SK-N-SH (cell line): ENCODE measurements at regions not wholly inside any gene's neighbourhood (a gene's known extent, or its start where the extent isn't known, plus 50 kb on each side); places are given as distances from the start of the nearest gene placed in this dataset.

Source experiments
- CTCF ChIA-PET: fragments of 300-600, 350-600 bp; formaldehyde crosslinking; extraction: SDS; loops from one replicate; lab custom pipeline; 2021; lab: Yijun Ruan, JAX
- POLR2A ChIA-PET: fragments of 350-600 bp; sonication (Branson Sonifier 250); formaldehyde crosslinking; extraction: SDS; loops from one replicate; lab custom pipeline; 2020; ENCODE audit warnings: antibody characterized with exemption, inconsistent platforms; lab: Yijun Ruan, JAX
- DNase-seq: peaks from one replicate; pipeline ENCODE4 v3.0.0; 2012
- H2AFZ ChIP-seq: fragments of 200-600 bp; sonication (generic); 2 replicates; pipeline ENCODE4 v1.8.1; 2016; ENCODE audit warnings: antibody characterized with exemption, mild to moderate bottlenecking, low read depth
- H3F3A ChIP-seq: fragments of 200-600 bp; sonication (generic); replicated peaks from 2 replicates; pipeline ENCODE3; 2016; ENCODE audit warnings: antibody characterized with exemption, mild to moderate bottlenecking; ENCODE audit not compliant: insufficient read depth
- H3K27ac ChIP-seq, 2 experiments: fragments of 200-500 bp in 1 of 2; fragments of 200-600 bp in 1 of 2; sonication (Bioruptor generic) in 1 of 2; sonication (generic), shearing (Covaris generic) in 1 of 2; 2 replicates each; pipeline versions ENCODE4 v1.5.1 to v1.6.1; 2014 to 2016; ENCODE audit warnings: low read depth in 2 of 2, inconsistent platforms in 1 of 2, low read length in 1 of 2, mild to moderate bottlenecking in 1 of 2, mixed read lengths in 1 of 2
- H3K27me3 ChIP-seq: fragments of 200-600 bp; sonication (generic), shearing (Covaris generic); 2 replicates; pipeline ENCODE4 v1.6.1; 2016; ENCODE audit warnings: mixed run types; ENCODE audit not compliant: insufficient read depth
- H3K36me3 ChIP-seq, 2 experiments: fragments of 200-500 bp in 1 of 2; fragments of 200-600 bp in 1 of 2; sonication (Bioruptor generic) in 1 of 2; sonication (generic) in 1 of 2; replicated peaks in 1 of 2; 2 replicates each; pipeline versions ENCODE3 to v1.5.1; 2014 to 2016; ENCODE audit warnings: low read length in 1 of 2, mild to moderate bottlenecking in 1 of 2; ENCODE audit not compliant: insufficient read depth in 2 of 2, control insufficient read depth in 1 of 2
- H3K4me1 ChIP-seq, 2 experiments: fragments of 200-500 bp in 1 of 2; fragments of 200-600 bp in 1 of 2; sonication (Bioruptor generic) in 1 of 2; sonication (generic), shearing (Covaris generic) in 1 of 2; 2 replicates each; pipeline versions ENCODE4 v1.5.1 to v1.6.1; 2014 to 2016; ENCODE audit warnings: low read depth in 1 of 2, low read length in 1 of 2, mixed run types in 1 of 2; ENCODE audit not compliant: insufficient read depth in 2 of 2, control insufficient read depth in 1 of 2
- H3K4me2 ChIP-seq: fragments of 200-600 bp; sonication (generic), shearing (Covaris generic); 2 replicates; pipeline ENCODE4 v1.6.1; 2017; ENCODE audit warnings: mixed run types
- H3K4me3 ChIP-seq, 2 experiments: fragments of 200-500 bp in 1 of 2; fragments of 200-600 bp in 1 of 2; sonication (Bioruptor generic) in 1 of 2; sonication (generic), shearing (Covaris generic) in 1 of 2; 2 replicates each; pipeline versions ENCODE4 v1.5.1 to v1.8.1; 2014 to 2016; ENCODE audit warnings: low read depth in 2 of 2, inconsistent platforms in 1 of 2, low read length in 1 of 2, mild to moderate bottlenecking in 1 of 2, mixed read lengths in 1 of 2, moderate library complexity in 1 of 2
- H3K79me2 ChIP-seq: fragments of 200-600 bp; sonication (generic); 2 replicates; pipeline ENCODE4 v1.8.1; 2017; ENCODE audit warnings: mild to moderate bottlenecking; ENCODE audit not compliant: insufficient read depth
- H3K9ac ChIP-seq: fragments of 200-600 bp; sonication (generic); 2 replicates; pipeline ENCODE4 v1.6.1; 2017; ENCODE audit warnings: mixed run types
- H3K9me2 ChIP-seq: fragments of 200-600 bp; sonication (generic); 2 replicates; pipeline ENCODE4 v1.6.1; 2017; ENCODE audit warnings: mixed run types
- H3K9me3 ChIP-seq: fragments of 200-600 bp; sonication (generic); 2 replicates; pipeline ENCODE4 v1.6.1; 2017; ENCODE audit warnings: mixed run types, mild to moderate bottlenecking, moderate library complexity
- H4K20me1 ChIP-seq: fragments of 200-600 bp; sonication (generic); 2 replicates; pipeline ENCODE4 v1.6.1; 2017; ENCODE audit warnings: mild to moderate bottlenecking, mixed run types; ENCODE audit not compliant: insufficient read depth
- CHD2 ChIP-seq: fragments of 150-350 bp; IDR thresholded peaks from 2 replicates; pipeline ENCODE4 v1.6.1; 2018; ENCODE audit warnings: low read length; ENCODE audit not compliant: partially characterized antibody
- ELF1 ChIP-seq: IDR thresholded peaks from 2 replicates; pipeline ENCODE4 v1.4.0; 2012
- EP300 ChIP-seq, 2 experiments: IDR thresholded peaks; 2 replicates each; pipeline versions ENCODE4 v1.4.0 to v1.6.1; 2012; ENCODE audit warnings: borderline replicate concordance in 1 of 2, low read depth in 1 of 2, low read length in 1 of 2
- FOSL2 ChIP-seq: IDR thresholded peaks from 2 replicates; pipeline ENCODE4 v1.4.0; 2012; ENCODE audit warnings: low read depth, mild to moderate bottlenecking, moderate library complexity, borderline replicate concordance
- FOXM1 ChIP-seq: IDR thresholded peaks from 2 replicates; pipeline ENCODE4 v1.4.0; 2012; ENCODE audit warnings: low read depth, mild to moderate bottlenecking
- GATA2 ChIP-seq: sonication (generic); formaldehyde crosslinking; IDR thresholded peaks from 2 replicates; pipeline ENCODE4 v1.5.0; 2020; ENCODE audit warnings: mild to moderate bottlenecking, missing genetic modification reagents
- MEF2A ChIP-seq: IDR thresholded peaks from 2 replicates; pipeline ENCODE4 v1.4.0; 2012; ENCODE audit warnings: low read depth, borderline replicate concordance
- MXI1 ChIP-seq: IDR thresholded peaks from 2 replicates; pipeline ENCODE4 v1.6.1; 2012; ENCODE audit warnings: mild to moderate bottlenecking, low read depth, low read length, improper control_type of control experiment
- NFIC ChIP-seq: IDR thresholded peaks from 2 replicates; pipeline ENCODE4 v1.4.0; 2012; ENCODE audit warnings: borderline replicate concordance
- RAD21 ChIP-seq: IDR thresholded peaks from 2 replicates; pipeline ENCODE4 v1.6.1; 2012; ENCODE audit warnings: mild to moderate bottlenecking, low read length
- RCOR1 ChIP-seq: fragments of 150-350 bp; IDR thresholded peaks from 2 replicates; pipeline ENCODE4 v1.6.1; 2017; ENCODE audit warnings: antibody characterized with exemption, low read length
- RXRA ChIP-seq: IDR thresholded peaks from 2 replicates; pipeline ENCODE4 v1.4.0; 2012; ENCODE audit warnings: low read depth, mild to moderate bottlenecking, borderline replicate concordance
- SIN3A ChIP-seq: IDR thresholded peaks from 2 replicates; pipeline ENCODE4 v1.6.1; 2012; ENCODE audit warnings: low read depth, mild to moderate bottlenecking, low read length, moderate library complexity, borderline replicate concordance
- YY1 ChIP-seq: IDR thresholded peaks from 2 replicates; pipeline ENCODE4 v1.4.0; 2012; ENCODE audit warnings: low read depth, mild to moderate bottlenecking
- WGBS: methylation state at CpG from one replicate; pipeline ENCODE4 v1.1.6; 2017; ENCODE audit warnings: low lambda C conversion rate; 5-methylcytosine and 5-hydroxymethylcytosine counted together
- TF ChIP-seq, protein P1 (sequence below): fragments of 150-350 bp; IDR thresholded peaks from 2 replicates; pipeline ENCODE4 v1.6.1; 2016; ENCODE audit warnings: mild to moderate bottlenecking, low read depth, low read length
- TF ChIP-seq, protein P2 (sequence below): IDR thresholded peaks from 2 replicates; pipeline ENCODE4 v1.6.1; 2012; ENCODE audit warnings: mild to moderate bottlenecking, low read depth, low read length, moderate library complexity
- TF ChIP-seq, protein P3 (sequence below): IDR thresholded peaks from 2 replicates; pipeline ENCODE4 v1.4.0; 2012; ENCODE audit warnings: low read depth, borderline replicate concordance
- TF ChIP-seq, protein P4 (sequence below): fragments of 150-350 bp; IDR thresholded peaks from 2 replicates; pipeline ENCODE4 v1.6.1; 2017; ENCODE audit warnings: antibody characterized with exemption, low read length, low read depth, borderline replicate concordance

DNA sequence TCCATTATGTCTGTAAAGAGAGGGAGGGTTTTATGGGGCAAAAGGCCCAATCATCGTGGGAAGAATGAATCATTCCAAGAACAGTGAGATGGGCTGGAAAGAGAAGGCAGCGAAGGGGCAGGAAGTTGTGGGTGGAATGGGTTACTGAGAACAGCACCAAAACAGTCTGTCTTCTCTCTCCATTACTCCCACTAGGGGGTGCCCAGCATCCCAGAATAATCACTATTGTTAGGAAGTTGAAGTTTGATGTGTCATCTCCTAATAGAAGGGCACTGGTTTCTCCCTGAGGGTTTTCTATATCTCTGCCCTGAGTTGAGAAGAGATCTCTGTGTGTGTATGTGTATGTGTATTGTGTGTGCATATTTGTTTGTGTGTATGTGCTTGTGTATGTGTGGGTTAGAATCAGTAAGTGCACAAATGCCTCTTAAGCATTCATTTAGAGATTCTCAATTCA is 76.6 kb upstream of the MAP4K3 start (continued):
- TF ChIP-seq, protein P1, sequence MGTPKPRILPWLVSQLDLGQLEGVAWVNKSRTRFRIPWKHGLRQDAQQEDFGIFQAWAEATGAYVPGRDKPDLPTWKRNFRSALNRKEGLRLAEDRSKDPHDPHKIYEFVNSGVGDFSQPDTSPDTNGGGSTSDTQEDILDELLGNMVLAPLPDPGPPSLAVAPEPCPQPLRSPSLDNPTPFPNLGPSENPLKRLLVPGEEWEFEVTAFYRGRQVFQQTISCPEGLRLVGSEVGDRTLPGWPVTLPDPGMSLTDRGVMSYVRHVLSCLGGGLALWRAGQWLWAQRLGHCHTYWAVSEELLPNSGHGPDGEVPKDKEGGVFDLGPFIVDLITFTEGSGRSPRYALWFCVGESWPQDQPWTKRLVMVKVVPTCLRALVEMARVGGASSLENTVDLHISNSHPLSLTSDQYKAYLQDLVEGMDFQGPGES: no peak
- TF ChIP-seq, protein P2, sequence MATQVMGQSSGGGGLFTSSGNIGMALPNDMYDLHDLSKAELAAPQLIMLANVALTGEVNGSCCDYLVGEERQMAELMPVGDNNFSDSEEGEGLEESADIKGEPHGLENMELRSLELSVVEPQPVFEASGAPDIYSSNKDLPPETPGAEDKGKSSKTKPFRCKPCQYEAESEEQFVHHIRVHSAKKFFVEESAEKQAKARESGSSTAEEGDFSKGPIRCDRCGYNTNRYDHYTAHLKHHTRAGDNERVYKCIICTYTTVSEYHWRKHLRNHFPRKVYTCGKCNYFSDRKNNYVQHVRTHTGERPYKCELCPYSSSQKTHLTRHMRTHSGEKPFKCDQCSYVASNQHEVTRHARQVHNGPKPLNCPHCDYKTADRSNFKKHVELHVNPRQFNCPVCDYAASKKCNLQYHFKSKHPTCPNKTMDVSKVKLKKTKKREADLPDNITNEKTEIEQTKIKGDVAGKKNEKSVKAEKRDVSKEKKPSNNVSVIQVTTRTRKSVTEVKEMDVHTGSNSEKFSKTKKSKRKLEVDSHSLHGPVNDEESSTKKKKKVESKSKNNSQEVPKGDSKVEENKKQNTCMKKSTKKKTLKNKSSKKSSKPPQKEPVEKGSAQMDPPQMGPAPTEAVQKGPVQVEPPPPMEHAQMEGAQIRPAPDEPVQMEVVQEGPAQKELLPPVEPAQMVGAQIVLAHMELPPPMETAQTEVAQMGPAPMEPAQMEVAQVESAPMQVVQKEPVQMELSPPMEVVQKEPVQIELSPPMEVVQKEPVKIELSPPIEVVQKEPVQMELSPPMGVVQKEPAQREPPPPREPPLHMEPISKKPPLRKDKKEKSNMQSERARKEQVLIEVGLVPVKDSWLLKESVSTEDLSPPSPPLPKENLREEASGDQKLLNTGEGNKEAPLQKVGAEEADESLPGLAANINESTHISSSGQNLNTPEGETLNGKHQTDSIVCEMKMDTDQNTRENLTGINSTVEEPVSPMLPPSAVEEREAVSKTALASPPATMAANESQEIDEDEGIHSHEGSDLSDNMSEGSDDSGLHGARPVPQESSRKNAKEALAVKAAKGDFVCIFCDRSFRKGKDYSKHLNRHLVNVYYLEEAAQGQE: no peak
- no peak for TF ChIP-seq EP300 (IDR thresholded peaks at IDR 0.05; ENCODE audit: borderline replicate concordance in 1 of 2, low read depth in 1 of 2, low read length in 1 of 2)
- peak; percentile 83 for TF ChIP-seq FOSL2

DNA sequence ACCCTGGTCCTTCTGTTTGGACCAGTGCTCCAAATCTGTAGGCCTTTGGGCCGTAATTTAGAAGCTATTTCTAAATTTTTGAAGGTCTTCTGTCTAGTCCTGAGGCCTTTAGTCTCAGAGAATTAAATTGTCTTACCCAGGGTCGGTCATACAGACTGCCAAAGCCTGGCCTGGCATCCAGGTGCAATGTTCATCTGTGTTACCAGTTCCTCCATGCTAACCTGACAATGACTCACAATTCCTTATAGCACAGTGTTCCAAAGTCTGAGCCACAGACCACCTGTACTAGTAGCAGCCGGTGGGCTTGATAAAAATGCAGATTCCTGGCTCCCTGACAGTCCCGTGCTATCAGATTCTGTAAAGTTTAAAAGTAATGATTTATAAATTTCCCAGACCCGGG is 77.7 kb upstream of the MAP4K3 start:
- Histone ChIP-seq H3K4me3 (no peak overlapping the region), H3K27me3 (no peaks in the 10 kb centered on the region), H3K4me1 (peaks cover 17 to 30% of the 10 kb centered on the region in 2 experiments), H3K27ac (no peak overlapping the region), H4K20me1 (no peaks in the 10 kb centered on the region), H3K9me3 (no peaks in the 10 kb centered on the region), H3F3A (no peaks in the 10 kb centered on the region), H2AFZ (no peak overlapping the region), H3K9ac (no peak overlapping the region), H3K36me3 (no peaks in the 10 kb centered on the region), H3K9me2 (no peaks in the 10 kb centered on the region), H3K4me2 (no peak overlapping the region), H3K79me2 (no peaks in the 10 kb centered on the region)
- ChIA-PET POLR2A (no interaction called here), CTCF (interaction anchor here (0.8 to 2.3 kb wide), 5 partner anchors 8 to 215 kb away, joined by 3 to 7 read pairs (median 4); no protein-coding TSS in a partner anchor)
- no peak for DNase-seq
- 88% methylated on average over 5 of the region's 5 CpGs for WGBS
- TF ChIP-seq, protein P2: no peak
- no peak for TF ChIP-seq MXI1
- TF ChIP-seq SIN3A: no peak
- TF ChIP-seq NFIC: no peak
- TF ChIP-seq ELF1: no peak
- TF ChIP-seq RAD21: no peak
- no peak for TF ChIP-seq YY1
- no peak for TF ChIP-seq RXRA
- no peak for TF ChIP-seq GATA2 (CRISPR knock-in tag)
- no peak for TF ChIP-seq CHD2
- TF ChIP-seq, protein P1: no peak
- TF ChIP-seq, protein P3, sequence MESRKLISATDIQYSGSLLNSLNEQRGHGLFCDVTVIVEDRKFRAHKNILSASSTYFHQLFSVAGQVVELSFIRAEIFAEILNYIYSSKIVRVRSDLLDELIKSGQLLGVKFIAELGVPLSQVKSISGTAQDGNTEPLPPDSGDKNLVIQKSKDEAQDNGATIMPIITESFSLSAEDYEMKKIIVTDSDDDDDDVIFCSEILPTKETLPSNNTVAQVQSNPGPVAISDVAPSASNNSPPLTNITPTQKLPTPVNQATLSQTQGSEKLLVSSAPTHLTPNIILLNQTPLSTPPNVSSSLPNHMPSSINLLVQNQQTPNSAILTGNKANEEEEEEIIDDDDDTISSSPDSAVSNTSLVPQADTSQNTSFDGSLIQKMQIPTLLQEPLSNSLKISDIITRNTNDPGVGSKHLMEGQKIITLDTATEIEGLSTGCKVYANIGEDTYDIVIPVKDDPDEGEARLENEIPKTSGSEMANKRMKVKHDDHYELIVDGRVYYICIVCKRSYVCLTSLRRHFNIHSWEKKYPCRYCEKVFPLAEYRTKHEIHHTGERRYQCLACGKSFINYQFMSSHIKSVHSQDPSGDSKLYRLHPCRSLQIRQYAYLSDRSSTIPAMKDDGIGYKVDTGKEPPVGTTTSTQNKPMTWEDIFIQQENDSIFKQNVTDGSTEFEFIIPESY: no peak
- TF ChIP-seq, protein P4, sequence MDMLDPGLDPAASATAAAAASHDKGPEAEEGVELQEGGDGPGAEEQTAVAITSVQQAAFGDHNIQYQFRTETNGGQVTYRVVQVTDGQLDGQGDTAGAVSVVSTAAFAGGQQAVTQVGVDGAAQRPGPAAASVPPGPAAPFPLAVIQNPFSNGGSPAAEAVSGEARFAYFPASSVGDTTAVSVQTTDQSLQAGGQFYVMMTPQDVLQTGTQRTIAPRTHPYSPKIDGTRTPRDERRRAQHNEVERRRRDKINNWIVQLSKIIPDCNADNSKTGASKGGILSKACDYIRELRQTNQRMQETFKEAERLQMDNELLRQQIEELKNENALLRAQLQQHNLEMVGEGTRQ: no peak
- TF ChIP-seq MEF2A: no peak
- no peak for TF ChIP-seq RCOR1
- no peak for TF ChIP-seq FOXM1
